ENCODE measurements at regions not wholly inside any gene's neighbourhood (a gene's known extent, or its start where the extent isn't known, plus 50 kb on each side); places are given as distances from the start of the nearest gene placed in this dataset.

DNA sequence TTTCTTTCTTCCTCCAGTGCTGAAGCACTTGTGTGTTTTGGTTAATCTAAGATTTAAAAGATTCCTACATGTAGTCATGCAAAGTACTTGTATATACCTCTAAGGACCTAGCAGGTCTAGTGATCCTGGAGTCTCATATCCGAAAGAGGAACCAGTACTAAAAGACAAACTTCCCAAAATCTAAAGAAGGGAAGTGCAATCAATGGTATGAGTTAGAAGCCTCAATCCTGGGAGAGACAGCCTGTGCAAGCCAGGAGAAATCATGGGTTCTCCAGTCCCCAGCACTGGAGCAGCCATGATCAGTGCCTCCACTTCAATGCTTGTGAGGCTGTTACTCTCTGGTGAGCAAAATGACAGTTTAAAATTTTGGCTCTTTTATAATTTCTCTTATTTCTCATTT, 277.4 kb downstream of the DAD1 start:
- ChIA-PET CTCF (no interaction called here), POLR2A (ENCODE audit: unreplicated experiment) (no interaction called here)
- Histone ChIP-seq H3K9me3 (ENCODE audit: low read length) (no peaks in the 10 kb centered on the region), H3K36me3 (ENCODE audit: low read depth, low read length) (no peaks in the 10 kb centered on the region), H4K20me1 (ENCODE audit: low read length) (no peaks in the 10 kb centered on the region), H3K27me3 (ENCODE audit: low read length) (no peaks in the 10 kb centered on the region), H2AFZ (ENCODE audit: low read length) (no peak overlapping the region), H3K4me2 (ENCODE audit: low read length) (no peak overlapping the region), H3F3A (ENCODE audit: low read length, unreplicated experiment) (no peaks in the 10 kb centered on the region), H3K9me2 (replicated peaks; ENCODE audit: low read length) (no peaks in the 10 kb centered on the region), H3K4me3 (ENCODE audit: low read length) (no peak overlapping the region), H3K27ac (ENCODE audit: low read length) (no peak overlapping the region), H3K9ac (ENCODE audit: low read length) (no peak overlapping the region), H3K4me1 (ENCODE audit: insufficient read depth, low read length) (peaks cover 23% of the 10 kb centered on the region), H3K79me2 (ENCODE audit: low read length) (no peaks in the 10 kb centered on the region)
- intact Hi-C loops (cut with micrococcal nuclease) = loop anchor here (10.0 kb wide), 2 partner anchors 243 to 343 kb away; no protein-coding TSS in a partner anchor
- BruUV-seq (replicated peaks) = no TSS peak
- TF ChIP-seq, protein P1, sequence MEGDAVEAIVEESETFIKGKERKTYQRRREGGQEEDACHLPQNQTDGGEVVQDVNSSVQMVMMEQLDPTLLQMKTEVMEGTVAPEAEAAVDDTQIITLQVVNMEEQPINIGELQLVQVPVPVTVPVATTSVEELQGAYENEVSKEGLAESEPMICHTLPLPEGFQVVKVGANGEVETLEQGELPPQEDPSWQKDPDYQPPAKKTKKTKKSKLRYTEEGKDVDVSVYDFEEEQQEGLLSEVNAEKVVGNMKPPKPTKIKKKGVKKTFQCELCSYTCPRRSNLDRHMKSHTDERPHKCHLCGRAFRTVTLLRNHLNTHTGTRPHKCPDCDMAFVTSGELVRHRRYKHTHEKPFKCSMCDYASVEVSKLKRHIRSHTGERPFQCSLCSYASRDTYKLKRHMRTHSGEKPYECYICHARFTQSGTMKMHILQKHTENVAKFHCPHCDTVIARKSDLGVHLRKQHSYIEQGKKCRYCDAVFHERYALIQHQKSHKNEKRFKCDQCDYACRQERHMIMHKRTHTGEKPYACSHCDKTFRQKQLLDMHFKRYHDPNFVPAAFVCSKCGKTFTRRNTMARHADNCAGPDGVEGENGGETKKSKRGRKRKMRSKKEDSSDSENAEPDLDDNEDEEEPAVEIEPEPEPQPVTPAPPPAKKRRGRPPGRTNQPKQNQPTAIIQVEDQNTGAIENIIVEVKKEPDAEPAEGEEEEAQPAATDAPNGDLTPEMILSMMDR (conservative IDR thresholded peaks at IDR 0.05; ENCODE audit: low read depth, low read length) = no peak
- no peak for TF ChIP-seq EZH2phosphoT487 (IDR thresholded peaks at IDR 0.05; ENCODE audit: borderline replicate concordance, low read length)
- no peak for TF ChIP-seq EZH2 (IDR thresholded peaks at IDR 0.05; ENCODE audit: low read length, unreplicated experiment)
- DNase-seq = no peak
- no peak for ATAC-seq

DNA sequence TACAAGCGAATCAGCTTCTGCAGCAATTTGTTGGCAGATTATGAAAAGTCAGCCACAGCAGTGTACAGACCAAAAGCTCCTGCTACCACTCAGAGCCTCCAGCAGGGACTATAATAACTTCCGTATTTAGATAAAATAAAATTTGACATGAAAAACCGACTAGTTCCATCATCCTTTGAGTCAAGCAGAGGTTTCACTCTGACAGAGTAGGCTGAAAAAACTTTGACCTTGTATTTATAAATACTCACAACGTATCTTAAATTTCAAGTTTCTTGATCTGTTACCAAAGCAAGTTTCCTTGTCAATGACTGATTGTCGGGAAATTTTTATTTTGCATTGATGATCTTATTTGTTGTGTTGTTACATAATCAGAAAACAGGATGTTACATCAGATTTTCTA, 283.4 kb downstream of the DAD1 start:
- H3K27ac ChIP-seq (ENCODE audit: low read length) = no peak overlapping the region

DNA sequence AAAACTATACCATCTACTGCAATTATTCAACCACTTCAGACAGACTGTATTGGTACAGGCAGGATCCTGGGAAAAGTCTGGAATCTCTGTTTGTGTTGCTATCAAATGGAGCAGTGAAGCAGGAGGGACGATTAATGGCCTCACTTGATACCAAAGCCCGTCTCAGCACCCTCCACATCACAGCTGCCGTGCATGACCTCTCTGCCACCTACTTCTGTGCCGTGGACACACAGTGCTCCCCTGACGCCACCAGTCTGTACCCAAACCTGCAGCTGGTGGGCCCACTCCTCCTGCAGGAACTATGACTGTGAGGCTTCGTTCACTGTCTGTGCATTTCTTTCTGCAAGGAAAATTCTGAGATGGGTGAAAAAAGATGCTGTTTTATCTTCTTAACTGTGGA, 284.7 kb downstream of the DAD1 start:
- TF ChIP-seq EZH2phosphoT487 (IDR thresholded peaks at IDR 0.05; ENCODE audit: borderline replicate concordance, low read length) (no peak), EZH2 (IDR thresholded peaks at IDR 0.05; ENCODE audit: low read length, unreplicated experiment) (no peak)
- TF ChIP-seq, protein P1 (conservative IDR thresholded peaks at IDR 0.05; ENCODE audit: low read depth, low read length) = no peak
- Histone ChIP-seq H2AFZ (ENCODE audit: low read length) (no peak overlapping the region), H3K36me3 (ENCODE audit: low read depth, low read length) (no peaks in the 10 kb centered on the region), H3K27ac (ENCODE audit: low read length) (no peak overlapping the region), H3K4me1 (ENCODE audit: insufficient read depth, low read length) (no peaks in the 10 kb centered on the region), H3K4me3 (ENCODE audit: low read length) (no peak overlapping the region), H3K9ac (ENCODE audit: low read length) (no peak overlapping the region), H3K9me2 (replicated peaks; ENCODE audit: low read length) (no peaks in the 10 kb centered on the region), H3F3A (ENCODE audit: low read length, unreplicated experiment) (no peaks in the 10 kb centered on the region), H3K9me3 (ENCODE audit: low read length) (no peaks in the 10 kb centered on the region), H3K79me2 (ENCODE audit: low read length) (no peaks in the 10 kb centered on the region), H3K27me3 (ENCODE audit: low read length) (no peaks in the 10 kb centered on the region), H4K20me1 (ENCODE audit: low read length) (no peaks in the 10 kb centered on the region), H3K4me2 (ENCODE audit: low read length) (no peak overlapping the region)
- ChIA-PET POLR2A (ENCODE audit: unreplicated experiment) (no interaction called here), CTCF (interaction anchor here (0.8 kb wide), 1 partner anchor 16 kb away, joined by 6 read pairs; no protein-coding TSS in a partner anchor)
- ATAC-seq (no peak), DNase-seq (no peak)
- intact Hi-C loops (cut with micrococcal nuclease) = no loop called here
- no TSS peak for BruUV-seq (replicated peaks)

More for the DNA sequence above, 283.4 kb downstream of the DAD1 start:
- TF ChIP-seq EZH2phosphoT487 (IDR thresholded peaks at IDR 0.05; ENCODE audit: borderline replicate concordance, low read length) (no peak), EZH2 (IDR thresholded peaks at IDR 0.05; ENCODE audit: low read length, unreplicated experiment) (no peak)
- TF ChIP-seq, protein P1 (conservative IDR thresholded peaks at IDR 0.05; ENCODE audit: low read depth, low read length) = no peak
- ATAC-seq (no peak), DNase-seq (no peak)
- Histone ChIP-seq H3K4me1 (ENCODE audit: insufficient read depth, low read length) (no peaks in the 10 kb centered on the region), H3K9me3 (ENCODE audit: low read length) (no peaks in the 10 kb centered on the region), H3K9me2 (replicated peaks; ENCODE audit: low read length) (no peaks in the 10 kb centered on the region), H3F3A (ENCODE audit: low read length, unreplicated experiment) (no peaks in the 10 kb centered on the region), H3K27me3 (ENCODE audit: low read length) (no peaks in the 10 kb centered on the region), H3K79me2 (ENCODE audit: low read length) (no peaks in the 10 kb centered on the region), H2AFZ (ENCODE audit: low read length) (no peak overlapping the region), H4K20me1 (ENCODE audit: low read length) (no peaks in the 10 kb centered on the region), H3K4me2 (ENCODE audit: low read length) (no peak overlapping the region), H3K36me3 (ENCODE audit: low read depth, low read length) (no peaks in the 10 kb centered on the region), H3K9ac (ENCODE audit: low read length) (no peak overlapping the region), H3K4me3 (ENCODE audit: low read length) (no peak overlapping the region)
- intact Hi-C loops (cut with micrococcal nuclease) = no loop called here
- no TSS peak for BruUV-seq (replicated peaks)
- ChIA-PET POLR2A (ENCODE audit: unreplicated experiment) (no interaction called here), CTCF (no interaction called here)
